Activated CD4-positive, alpha-beta T cell treated with anti-CD3 and anti-CD28 coated beads, Interleukin-2, amount 50 U/mL, for 4 hours (primary cell): ENCODE measurements at regions not wholly inside any gene's neighbourhood (a gene's known extent, or its start where the extent isn't known, plus 50 kb on each side); places are given as distances from the start of the nearest gene placed in this dataset.
"Not testable (repeated sequence)": the region's sequence is repeated elsewhere in the genome, so short reads cannot be mapped to it uniquely, and the experiment has no call there.

Experiments
- DNase-seq, 2 experiments: peaks; one replicate each; pipeline ENCODE4 v3.0.0-alpha.2; 2020

DNA sequence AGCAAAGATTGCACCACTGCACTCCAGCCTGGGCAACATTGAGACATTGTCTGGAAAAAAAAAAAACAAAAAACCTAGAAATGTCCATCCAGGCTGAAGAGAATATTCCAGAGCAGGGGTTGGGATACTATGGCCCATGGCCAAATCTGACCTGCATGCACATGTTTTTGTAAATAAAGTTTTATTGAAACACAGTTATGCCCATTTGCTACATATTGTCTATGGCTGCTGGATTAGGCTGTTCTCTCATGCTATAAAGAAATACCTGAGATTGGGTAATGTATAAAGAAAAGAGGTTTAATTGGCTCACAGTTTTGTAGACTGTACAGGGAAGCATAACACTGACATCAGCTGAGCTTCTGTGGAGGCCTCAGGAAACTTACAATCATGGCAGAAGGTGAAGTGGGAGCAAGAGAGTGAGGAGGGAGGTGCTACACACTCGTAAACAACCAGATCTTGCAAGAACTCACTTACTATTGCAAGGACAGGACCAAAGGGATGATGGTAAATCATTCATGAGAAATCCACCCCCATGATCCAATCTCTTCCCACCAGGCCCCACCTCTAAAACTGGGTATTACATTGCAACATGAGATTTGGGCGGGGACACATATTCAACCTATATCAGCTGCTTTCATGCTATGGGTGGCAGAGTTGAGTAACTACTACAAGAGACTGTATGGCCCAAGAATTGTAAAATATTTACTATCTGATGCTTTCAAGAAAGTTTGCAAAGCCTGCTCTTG lies 137.8 kb upstream of the ROPN1B start:
- not testable (repeated sequence) for DNase-seq

DNA sequence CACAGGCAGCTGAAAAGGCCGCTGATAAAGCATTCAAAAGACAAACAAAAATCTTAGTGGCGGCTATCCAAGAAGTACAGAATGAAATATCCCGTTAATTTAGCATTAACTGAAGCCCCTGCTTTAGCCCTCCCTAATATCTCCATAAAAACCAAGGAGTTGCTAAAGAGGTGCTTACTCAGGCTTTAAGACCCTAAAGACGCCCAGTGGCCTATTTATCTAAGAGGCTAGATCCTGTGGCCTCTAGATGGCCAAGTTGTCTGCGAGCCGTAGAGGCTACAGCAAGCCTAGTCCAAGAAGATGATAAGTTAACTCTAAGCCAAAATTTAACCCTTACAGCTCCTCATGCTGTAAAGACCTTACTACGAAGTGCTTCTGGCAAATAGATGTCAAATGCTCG lies 133.4 kb upstream of the ROPN1B start:
- not testable (repeated sequence) for DNase-seq

DNA sequence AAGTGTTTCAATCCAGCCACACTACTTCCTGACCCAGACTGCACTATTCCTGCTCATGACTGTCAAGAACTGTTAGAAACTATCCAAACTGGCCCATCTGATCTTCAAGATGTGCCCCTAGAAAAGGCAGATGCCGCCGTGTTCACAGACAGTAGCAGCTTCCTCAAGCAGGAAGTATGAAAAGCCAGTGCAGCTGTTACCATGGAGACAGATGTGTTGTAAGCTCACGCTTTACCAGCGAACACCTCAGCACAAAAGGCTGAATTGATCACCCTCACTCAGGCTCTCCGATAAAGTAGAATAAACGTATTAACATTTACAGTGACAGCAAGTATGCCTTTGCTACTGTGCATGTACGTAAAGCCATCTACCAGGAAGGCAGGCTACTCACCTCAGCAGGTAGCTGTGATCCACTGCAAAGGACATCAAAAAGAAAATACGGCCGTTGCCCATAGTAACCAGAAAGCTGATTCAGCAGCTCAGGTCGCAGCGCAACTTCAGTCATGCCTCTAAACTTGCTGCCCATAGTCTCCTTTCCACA lies 132.9 kb upstream of the ROPN1B start:
- peak in 1 of 2 experiments; percentile 10 for DNase-seq

DNA sequence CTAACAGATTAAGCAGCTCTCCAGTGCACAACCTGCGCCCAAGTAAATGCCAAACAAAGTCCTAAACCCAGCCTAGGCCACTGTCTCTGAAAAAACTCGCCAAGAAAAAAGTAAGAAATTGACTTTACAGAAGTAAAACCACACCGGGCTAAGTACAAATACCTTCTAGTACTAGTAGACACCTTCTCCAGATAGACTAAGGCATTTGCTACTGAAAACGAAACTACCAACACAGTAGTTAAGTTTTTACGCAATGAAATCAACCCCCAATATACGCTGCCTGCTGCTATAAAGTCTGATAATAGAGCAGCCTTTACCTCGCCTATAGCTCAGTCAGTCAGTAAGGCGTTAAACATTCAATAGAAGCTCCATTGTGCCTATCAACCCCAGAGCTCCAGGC lies 132.2 kb upstream of the ROPN1B start:
- not testable (repeated sequence) for DNase-seq

DNA sequence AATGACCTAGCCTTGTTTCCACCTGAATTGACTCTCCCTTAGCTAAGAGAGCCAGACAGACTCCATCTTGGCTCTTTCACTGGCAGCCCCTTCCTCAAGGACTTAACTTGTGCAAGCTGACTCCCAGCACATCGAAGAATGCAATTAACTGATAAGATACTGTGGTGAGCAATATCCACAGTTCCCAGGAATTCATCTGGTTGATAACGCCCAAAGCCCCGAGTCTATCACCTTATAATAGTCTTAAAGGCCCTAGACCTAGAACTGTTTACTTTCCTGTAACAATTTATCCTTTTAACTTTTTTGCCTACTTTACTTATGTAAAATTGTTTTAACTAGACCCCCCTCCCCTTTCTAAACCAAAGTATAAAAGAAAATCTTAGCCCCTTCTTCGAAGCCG lies 130.1 kb upstream of the ROPN1B start:
- not testable (repeated sequence) for DNase-seq

DNA sequence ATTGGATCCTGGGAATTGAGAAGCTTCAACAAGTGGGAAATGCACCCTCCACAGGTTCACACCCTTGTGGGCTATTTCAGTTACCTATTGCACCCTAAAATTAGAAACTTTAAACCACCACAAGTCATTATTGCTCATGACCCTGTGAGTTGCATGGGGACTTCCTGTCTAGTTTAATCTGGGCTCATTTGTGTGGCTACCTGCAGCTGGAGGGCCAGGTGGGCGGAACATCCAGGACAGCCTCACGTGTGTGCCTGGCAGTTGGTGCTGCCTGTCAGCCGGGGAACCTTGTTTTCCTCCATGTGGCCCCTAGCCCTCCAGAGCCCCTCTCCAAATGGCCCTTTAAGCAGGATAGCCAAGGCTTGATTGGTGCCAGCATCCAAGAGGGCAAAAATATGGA lies 128.5 kb upstream of the ROPN1B start:
- DNase-seq: not testable (repeated sequence)

DNA sequence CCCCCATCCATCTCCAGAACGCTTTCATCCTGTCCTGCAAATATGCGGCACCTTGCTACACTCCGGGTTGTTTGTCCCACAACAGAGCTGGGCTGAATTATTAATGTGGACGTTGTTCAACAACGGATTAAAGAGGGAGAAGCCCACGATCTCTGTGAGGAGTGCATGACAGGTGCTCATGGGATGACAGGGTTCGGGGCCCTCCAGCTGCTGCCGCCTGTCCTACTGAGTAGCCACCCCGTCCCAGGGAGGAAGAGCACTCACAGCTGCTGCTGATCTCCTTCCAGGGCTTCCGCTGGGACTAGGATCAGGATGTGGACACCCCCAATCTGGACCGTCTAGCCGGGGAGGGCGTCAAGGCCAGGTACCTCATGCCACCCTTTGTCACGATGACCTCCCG lies 121.0 kb upstream of the ROPN1B start:
- not testable (repeated sequence) for DNase-seq

DNA sequence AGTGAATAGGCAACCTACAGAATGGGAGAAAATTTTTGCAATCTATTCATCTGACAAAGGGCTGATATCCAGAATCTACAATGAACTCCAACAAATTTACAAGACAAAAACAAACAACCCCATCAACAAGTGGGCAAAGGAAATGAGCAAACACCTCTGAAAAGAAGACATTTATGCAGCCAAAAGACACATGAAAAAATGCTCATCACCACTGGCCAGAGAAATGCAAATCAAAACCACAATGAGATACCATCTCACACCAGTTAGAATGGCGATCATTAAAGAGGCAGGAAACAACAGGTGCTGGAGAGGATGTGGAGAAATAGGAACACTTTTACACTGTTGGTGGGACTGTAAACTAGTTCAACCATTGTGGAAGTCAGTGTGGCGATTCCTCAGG lies 114.0 kb upstream of the ROPN1B start:
- DNase-seq: not testable (repeated sequence)

DNA sequence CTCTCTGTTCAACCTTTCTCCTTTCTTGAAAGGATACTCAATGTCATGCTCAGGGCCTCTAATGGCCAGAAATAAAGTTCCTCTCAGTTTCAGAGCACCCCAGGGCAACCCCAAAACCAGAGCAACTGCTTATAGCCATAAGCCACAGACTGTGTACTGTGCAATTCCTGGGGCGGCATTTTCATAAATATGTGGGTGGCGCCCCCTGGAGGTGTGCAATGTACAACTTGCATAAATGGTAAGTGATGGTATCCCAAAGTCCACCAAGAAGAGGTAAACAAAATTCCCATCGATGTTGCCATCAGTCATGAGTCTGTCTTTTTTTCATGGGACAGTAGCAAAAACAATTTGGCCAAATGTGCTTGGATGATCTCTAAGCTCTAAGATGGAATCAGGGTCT lies 108.4 kb upstream of the ROPN1B start:
- not testable (repeated sequence) for DNase-seq

DNA sequence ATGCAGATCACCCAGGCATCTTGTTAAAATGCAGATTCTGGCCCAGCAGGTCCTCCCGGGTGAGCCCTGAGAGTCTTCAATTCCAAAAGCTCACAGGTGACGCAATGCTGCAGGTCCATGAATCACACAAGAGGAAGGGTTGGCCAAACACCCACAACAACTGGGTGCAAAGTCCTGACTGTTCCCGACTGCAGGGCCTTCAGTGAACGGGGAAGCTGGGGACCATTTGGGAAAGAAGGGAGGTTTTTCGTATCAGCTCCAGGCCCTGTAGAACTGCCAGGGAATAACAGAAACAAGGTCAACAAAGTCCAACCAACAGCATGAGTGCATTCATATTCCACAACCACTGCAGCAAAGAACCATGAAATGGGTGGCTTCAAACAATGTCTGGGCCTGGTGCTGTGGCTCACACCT lies 106.1 kb upstream of the ROPN1B start:
- not testable (repeated sequence) for DNase-seq

DNA sequence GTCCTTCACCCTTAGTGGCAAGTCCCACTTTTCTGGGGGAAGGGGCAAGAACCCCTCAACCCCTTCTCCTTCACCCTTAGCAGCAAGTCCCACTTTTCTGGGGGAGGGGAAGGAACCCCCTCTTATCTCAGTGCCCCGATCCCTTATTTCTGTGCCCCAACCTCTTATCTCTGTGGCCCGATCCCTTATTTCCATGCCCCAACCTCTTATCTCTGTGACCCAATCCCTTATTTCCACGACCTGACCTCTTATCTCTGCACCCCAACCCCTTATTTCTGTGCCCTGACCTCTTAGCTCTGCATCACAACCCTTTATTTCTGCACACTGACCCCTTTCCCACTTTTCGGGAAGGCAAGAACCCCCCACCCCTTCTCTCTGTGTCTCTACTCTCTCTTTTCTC lies 104.4 kb upstream of the ROPN1B start:
- DNase-seq: not testable (repeated sequence)

DNA sequence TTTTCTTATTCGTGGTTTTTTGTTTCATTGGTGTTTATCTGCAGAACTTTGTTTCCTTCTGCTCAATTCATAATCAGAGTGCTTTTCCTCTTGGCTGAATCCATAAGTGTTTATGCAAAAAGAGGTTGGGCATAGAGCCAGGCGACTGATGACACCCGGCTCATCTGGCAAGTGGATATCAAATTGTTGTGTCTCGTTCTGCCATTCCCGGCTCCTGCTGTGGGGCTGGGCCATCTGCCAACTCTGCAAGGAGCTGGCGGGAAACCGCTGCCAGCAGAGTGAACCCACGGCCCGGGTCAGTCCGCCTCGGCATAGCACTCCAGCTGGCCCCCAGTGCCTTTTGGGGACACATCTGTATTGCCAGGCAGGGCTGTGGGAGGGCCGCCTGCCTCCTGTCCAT lies 83.0 kb upstream of the ROPN1B start:
- DNase-seq: not testable (repeated sequence)

DNA sequence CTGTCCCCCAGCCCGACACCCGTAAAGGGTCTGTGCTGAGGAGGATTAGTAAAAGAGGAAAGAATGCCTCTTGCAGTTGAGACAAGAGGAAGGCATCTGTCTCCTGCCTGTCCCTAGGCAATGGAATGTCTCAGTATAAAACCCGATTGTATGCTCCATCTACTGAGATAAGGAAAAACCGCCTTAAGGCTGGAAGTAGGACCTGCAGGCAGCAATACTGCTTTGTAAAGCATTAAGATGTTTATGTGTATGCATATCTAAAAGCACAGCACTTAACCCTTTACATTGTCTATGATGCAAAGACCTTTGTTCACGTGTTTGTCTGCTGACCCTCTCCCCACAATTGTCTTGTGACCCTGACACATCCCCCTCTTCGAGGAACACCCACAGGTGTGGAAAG lies 69.8 kb upstream of the ROPN1B start:
- DNase-seq: not testable (repeated sequence)

DNA sequence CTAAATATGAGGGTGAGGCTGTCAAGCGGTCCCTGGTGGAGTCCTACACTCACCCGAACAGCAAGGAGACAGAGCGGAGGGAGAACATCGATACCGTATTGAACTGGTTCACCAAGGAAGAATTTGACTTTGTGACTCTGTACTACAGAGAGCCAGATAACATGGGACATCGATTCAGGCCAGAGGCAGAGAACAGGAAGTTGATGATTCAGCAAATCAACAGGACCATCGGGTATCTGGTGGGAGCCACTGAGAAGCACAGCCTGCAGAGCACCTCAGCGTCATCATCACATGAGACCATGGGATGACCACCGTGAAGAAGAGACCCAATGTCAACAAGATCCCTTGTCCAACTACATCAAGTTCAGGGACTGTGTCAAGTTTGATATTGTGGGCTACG lies 67.5 kb upstream of the ROPN1B start:
- not testable (repeated sequence) for DNase-seq

DNA sequence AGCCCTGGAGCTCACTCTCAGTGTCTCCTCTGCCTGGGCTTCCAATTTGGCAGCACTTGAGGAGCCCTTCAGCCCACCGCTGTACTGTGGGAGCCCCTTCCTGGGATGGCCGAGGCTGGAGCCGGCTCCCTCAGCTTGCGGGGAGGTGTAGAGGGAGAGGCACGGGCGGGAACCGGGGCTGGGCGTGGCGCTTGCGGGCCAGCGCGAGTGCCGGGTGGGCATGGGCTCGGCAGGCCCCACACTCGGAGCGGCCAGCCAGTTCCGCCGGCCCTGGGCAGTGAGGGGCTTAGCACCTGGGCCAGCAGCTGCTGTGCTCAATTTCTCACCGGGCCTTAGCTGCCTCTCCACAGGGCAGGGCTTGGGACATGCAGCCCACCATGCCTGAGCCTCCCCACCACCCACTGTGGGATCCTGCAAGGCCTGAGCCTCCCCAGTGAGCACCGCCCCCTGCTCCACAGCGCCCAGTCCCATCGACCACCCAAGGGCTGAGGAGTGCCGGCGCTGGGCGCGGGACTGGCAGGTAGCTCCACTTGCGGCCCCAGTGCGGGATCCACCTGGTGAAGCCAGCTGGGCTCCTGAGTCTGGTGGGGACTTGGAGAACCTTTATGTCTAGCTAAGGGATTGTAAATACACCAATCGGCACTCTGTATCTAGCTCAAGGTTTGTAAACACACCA lies 65.1 kb upstream of the ROPN1B start:
- DNase-seq: not testable (repeated sequence)

DNA sequence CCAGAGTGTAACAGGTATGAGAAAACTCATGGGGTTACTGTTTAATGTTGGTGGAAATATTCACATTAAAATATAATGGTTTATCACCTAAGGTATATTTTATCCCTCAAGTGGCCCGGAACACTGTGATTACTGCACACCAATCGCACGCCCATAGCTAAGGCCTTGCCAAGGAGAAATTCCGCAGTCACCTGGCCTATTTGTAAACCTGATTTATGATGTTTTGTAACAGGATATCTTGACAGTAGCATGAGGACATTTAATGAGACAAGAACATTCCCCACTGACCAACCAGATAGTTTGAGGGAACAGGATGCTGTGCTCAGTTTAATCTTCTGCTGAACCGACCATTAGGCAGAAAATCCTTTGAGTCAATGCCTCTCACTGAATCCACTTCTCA lies 61.7 kb upstream of the ROPN1B start:
- not testable (repeated sequence) for DNase-seq

DNA sequence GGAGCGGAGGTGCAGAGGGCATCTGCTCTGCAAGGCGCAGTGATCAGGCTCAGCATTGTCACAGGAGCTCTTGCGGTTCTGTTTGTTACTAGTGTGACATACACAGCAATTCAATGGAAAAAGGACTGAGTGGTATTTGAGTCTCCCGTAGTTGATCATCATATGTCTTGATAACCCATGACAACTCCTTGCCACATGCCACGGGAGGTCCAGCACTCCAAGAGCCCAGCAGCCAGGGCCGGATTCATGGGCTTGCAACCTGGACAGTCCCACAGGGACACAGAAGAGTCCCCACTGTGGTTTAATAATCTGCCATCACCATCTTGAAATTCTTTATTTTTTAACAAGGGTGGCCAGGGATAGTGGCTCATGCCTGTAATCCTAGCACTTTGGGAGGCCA lies 58.1 kb upstream of the ROPN1B start:
- DNase-seq: not testable (repeated sequence)

DNA sequence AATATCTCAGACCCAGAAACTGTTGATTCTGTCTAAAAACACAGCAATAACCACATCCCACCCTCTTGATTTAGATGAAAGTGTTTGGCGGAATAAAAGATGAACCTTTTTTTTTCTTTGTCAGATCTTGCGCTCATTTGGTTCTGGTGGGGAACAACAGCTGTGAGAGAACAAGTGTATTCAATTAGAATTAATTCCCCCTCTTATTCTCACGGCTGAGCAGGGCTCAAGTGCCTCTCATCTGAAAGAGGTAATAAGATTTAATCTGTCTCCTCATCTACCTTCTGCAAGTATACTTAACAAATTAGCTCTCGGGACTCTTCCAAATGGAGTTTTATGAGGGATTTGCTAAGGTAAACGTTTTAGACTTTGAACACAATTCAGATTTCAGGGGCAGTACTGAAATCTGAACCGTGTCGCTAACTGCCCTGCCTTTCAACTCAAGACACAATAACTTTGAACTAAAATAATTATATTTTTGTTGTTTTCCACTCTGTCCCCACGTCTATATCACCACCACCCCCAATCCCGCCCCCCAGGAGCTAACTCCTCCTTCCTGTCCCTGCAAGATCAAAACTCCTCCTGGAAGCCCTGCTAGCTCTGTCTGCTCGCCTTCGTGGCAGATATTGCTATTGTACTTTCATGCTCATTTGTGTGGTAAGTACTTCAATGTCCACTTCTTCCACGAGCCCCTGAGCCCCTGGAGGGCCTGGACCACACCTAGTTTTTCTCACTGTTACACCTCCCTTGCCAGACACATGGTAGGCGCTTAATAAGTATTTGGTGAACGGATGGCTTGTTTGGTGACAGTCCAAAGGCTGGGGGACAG lies 54.2 kb upstream of the ROPN1B start:
- DNase-seq: not testable (repeated sequence)

DNA sequence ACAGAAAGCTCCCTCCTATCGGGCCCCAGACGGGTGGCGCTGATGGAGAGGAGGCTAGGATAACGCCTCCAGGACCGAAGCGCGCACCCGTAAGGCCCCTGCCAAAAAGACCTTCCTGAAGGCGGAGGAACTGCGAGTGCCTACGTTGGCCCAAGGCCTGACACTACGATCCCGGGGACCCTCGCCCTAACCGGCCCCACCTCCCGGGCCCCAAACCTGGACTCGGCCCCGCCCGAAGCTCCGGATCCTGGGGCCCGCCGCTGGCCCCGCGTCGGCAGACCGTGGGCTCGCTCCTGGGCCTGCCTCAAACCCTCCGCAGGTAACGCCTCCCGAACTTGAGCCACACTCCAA lies 53.6 kb upstream of the ROPN1B start:
- DNase-seq: peak in 1 of 2 experiments; percentile 6

DNA sequence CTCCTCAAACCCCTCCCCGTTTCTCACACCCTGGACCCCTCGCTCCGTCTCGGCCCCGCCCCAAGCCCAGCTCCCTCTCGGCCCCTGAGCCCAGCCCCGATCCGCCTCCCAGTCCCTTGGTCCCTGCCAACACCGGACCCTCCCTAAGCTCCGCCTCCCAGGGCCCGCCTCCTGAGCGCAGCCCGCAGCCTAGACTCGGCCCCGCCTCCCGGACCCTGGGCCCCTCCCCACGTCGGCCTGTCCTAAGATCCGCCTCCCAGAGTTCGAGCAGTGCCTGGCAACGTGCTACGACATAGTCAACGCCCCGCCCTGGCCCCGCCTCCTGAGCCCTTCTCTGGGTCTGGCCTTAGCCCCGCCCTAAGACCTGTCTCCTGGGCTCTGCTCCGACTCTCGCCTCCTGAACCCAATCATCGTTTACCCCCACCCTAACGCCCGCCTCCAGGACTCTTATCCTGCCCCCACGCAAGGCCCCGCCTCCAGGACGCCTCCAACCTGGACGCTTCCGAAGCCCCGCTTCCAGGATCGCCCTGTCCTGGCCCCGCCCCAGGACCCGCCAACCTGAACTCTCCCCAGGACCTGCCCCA lies 53.1 kb upstream of the ROPN1B start:
- peak; percentile 99 to 100 for DNase-seq

DNA sequence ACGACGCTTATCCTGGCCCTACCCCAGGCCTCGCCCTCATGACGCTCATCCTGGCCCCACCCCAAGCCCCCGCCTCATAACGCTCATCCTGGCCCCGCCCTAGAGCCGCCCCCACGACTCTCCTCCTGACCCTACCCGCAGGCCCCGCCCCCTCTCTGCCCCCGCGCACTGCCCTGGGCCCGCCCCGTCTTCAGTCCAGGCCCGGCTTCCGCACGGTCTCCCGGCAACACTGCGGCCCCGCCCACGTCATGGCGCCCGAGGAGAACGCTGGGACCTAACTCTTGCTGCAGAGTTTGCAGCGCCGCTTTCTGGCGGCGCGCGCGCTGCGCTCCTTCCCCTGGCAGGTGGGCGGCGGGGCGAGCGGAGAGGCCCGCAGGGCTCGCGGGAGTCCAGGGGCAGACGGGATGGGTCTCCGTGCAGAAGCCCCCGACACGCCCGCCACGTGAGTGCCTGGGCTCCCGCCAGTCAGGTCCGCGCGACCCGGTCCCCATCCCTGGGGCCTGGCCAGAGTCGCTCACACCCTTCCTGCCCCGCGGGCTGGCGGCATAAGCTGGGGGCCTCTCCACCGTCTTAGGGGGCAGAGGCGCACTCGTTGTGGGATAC lies 52.5 kb upstream of the ROPN1B start:
- DNase-seq: peak; percentile 96

DNA sequence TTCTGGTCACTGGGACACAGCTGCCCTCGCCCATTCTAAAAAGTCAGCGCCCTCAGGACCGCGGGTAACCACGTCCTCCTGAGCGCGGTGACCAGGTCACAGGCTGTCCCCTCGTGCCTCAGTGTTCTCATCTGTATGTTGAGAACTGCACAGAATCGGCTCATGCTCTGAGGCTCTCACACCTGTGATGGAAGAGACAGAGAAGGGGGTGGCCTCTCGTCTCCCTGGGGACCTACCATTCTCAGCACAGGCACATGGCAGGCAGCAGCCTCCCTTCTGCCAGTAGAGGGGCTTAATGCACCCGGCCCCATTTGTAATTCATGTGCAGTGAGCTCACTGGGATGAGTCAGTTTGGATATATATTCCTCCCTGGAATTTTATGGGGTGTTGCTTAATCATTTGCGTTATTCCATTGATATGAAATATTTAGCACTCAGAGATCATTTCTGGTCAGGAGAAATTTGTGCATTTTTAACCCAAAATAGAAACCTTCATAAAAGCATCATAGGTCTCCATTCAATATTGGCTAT lies 51.9 kb upstream of the ROPN1B start:
- not testable (repeated sequence) for DNase-seq
